Kidney (tissue), 13 donors: ENCODE measurements at regions not wholly inside any gene's neighbourhood (a gene's known extent, or its start where the extent isn't known, plus 50 kb on each side); places are given as distances from the start of the nearest gene placed in this dataset.

Experiments
- DNase-seq, 5 donors: peaks; one replicate each; pipeline ENCODE4 v3.0.0-alpha.2; 2013 to 2020
- FAIRE-seq: peaks from 2 replicates; lab custom pipeline; 2012; peaks lifted over from hg19 to GRCh38; lab: Jason Lieb, UNC
- H3K27ac ChIP-seq, 2 donors: one replicate each; pipeline ENCODE4 v1.7.0; 2013; ENCODE audit warnings: low read depth in 2 of 2, low read length in 2 of 2, inconsistent platforms in 1 of 2
- H3K27me3 ChIP-seq: one replicate; pipeline ENCODE4 v1.7.1; 2013; ENCODE audit warnings: low read length, inconsistent platforms; ENCODE audit not compliant: control insufficient read depth, insufficient read depth
- H3K36me3 ChIP-seq, 3 donors: one replicate each; pipeline versions ENCODE4 v1.7.0 to v1.7.1; 2013; ENCODE audit warnings: low read length in 3 of 3, control low read depth in 1 of 3, inconsistent platforms in 1 of 3; ENCODE audit not compliant: insufficient read depth in 3 of 3, control insufficient read depth in 2 of 3
- H3K4me1 ChIP-seq, 3 donors: one replicate each; pipeline versions ENCODE4 v1.7.0 to v1.7.1; 2013; ENCODE audit warnings: low read length in 3 of 3, inconsistent platforms in 1 of 3, low read depth in 1 of 3; ENCODE audit not compliant: control insufficient read depth in 2 of 3, insufficient read depth in 2 of 3
- H3K4me3 ChIP-seq, 3 donors: one replicate each; pipeline versions ENCODE4 v1.7.0 to v1.8.1; 2013; ENCODE audit warnings: low read length in 3 of 3, control low read depth in 1 of 3, inconsistent platforms in 1 of 3
- H3K9ac ChIP-seq, 3 donors: one replicate each; pipeline versions ENCODE4 v1.7.0 to v1.7.1; 2013; ENCODE audit warnings: low read length in 3 of 3, control low read depth in 1 of 3, inconsistent platforms in 1 of 3
- H3K9me3 ChIP-seq, 3 donors: one replicate each; pipeline versions ENCODE4 v1.7.0 to v1.7.1; 2013; ENCODE audit warnings: low read length in 3 of 3, control low read depth in 1 of 3, inconsistent platforms in 1 of 3; ENCODE audit not compliant: control insufficient read depth in 2 of 3, insufficient read depth in 1 of 3
- intact Hi-C: fragments of 100-400 bp; cut with DNase I; formaldehyde crosslinking; loops from one replicate; pipeline ENCODE4 v1.11.1; 2022
- TF ChIP-seq, protein P1 (sequence below): IDR thresholded peaks from 3 replicates; pipeline ENCODE4 v1.5.1; 2012; ENCODE audit warnings: mild to moderate bottlenecking, moderate library complexity, borderline replicate concordance; ENCODE audit not compliant: insufficient read depth; ENCODE audit errors: extremely low read depth
- donor health status: control.
- donor health status: control.
- donor health status: control.
- donor health status: control.
- donor health status: control.
- donor health status: DM: yes; HTN: yes; CAD: no.
- donor health status: Normal renal cell carcinoma (clear cell type).

DNA sequence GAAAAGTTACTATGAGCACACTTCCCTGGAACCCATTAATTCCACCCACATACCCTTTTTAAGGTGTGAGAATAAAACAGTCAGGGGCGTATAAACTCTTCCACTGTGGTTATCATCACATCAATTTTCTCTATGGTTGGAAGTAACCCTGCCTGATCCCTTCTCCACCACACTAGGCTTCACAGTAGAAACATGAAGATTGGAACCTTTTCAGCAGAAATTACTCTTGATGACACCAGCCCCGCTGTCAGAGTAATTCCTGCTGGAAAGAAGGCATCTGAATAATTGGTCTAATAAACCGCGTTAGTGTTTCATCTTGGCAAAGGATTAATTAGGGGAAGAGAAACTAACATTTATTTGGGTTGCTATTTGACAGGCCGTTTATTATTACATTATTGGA, 278.4 kb downstream of the MFSD1 start:
- peaks cover 0 to 3% (median 0%) of the 10 kb centered on the region in 3 donors for H3K9me3 ChIP-seq
- H3K36me3 ChIP-seq, result no peaks in the 10 kb centered on the region
- intact Hi-C loops, result no loop called here
- no peak overlapping the region for H3K27ac ChIP-seq
- no peak overlapping the region for H3K9ac ChIP-seq
- no peak for DNase-seq
- TF ChIP-seq, protein P1, sequence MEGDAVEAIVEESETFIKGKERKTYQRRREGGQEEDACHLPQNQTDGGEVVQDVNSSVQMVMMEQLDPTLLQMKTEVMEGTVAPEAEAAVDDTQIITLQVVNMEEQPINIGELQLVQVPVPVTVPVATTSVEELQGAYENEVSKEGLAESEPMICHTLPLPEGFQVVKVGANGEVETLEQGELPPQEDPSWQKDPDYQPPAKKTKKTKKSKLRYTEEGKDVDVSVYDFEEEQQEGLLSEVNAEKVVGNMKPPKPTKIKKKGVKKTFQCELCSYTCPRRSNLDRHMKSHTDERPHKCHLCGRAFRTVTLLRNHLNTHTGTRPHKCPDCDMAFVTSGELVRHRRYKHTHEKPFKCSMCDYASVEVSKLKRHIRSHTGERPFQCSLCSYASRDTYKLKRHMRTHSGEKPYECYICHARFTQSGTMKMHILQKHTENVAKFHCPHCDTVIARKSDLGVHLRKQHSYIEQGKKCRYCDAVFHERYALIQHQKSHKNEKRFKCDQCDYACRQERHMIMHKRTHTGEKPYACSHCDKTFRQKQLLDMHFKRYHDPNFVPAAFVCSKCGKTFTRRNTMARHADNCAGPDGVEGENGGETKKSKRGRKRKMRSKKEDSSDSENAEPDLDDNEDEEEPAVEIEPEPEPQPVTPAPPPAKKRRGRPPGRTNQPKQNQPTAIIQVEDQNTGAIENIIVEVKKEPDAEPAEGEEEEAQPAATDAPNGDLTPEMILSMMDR, result no peak
- no peaks in the 10 kb centered on the region for H3K27me3 ChIP-seq
- FAIRE-seq, result no peak
- H3K4me1 ChIP-seq, result no peaks in the 10 kb centered on the region
- H3K4me3 ChIP-seq, result no peak overlapping the region

DNA sequence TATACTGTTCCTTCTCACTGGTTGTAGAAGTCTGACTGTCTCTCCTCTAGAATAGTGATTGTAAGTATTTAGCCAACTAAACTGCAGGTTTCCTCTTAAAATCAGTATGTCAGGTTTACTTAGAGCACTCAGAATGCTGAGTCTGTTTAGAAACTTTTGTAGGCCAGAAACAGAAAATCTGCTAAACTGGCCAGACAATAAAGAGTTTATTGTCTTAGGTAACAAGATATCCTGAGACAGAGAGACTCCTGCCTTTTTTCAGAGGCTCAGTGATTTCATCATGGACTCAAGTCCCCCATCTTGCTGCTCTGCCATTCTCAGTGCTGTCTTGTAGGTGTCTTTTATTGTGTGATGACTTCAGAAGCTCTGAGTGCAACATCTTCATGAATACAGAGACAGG, 279.0 kb downstream of the MFSD1 start:
- no peaks in the 10 kb centered on the region for H3K4me1 ChIP-seq
- no peaks in the 10 kb centered on the region for H3K36me3 ChIP-seq
- H3K9ac ChIP-seq, result no peak overlapping the region
- TF ChIP-seq, protein P1, result no peak
- no peak for FAIRE-seq
- intact Hi-C loops, result no loop called here
- H3K4me3 ChIP-seq, result no peak overlapping the region
- no peak for DNase-seq
- no peaks in the 10 kb centered on the region for H3K27me3 ChIP-seq
- no peak overlapping the region for H3K27ac ChIP-seq
- peaks cover 0 to 3% (median 0%) of the 10 kb centered on the region in 3 donors for H3K9me3 ChIP-seq

DNA sequence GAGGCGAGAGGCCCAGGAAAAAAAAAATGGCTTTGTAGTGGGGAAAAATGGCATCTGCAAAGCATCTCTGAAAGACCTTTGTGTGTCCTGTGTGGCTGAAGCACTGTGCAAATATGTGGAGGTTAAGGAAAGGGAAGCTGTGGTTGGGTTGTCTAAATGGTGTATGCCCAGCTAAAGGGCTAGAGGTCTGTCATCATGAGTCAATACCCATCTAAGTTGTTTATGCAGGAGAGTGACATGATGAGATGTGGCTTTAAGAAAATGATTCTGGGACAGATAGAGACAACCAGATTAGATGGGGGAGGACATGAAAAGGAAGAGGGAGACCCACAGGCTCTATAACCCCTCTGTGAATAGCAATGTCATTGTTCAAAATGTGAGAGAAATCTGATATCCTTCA, 280.7 kb downstream of the MFSD1 start:
- Histone ChIP-seq H3K36me3 (no peaks in the 10 kb centered on the region), H3K9me3 (peaks cover 0 to 3% (median 0%) of the 10 kb centered on the region in 3 donors), H3K4me1 (no peaks in the 10 kb centered on the region), H3K4me3 (no peak overlapping the region), H3K27me3 (no peaks in the 10 kb centered on the region), H3K9ac (no peak overlapping the region), H3K27ac (no peak overlapping the region)
- DNase-seq (no peak), FAIRE-seq (no peak)
- TF ChIP-seq, protein P1, result no peak
- intact Hi-C loops, result no loop called here

DNA sequence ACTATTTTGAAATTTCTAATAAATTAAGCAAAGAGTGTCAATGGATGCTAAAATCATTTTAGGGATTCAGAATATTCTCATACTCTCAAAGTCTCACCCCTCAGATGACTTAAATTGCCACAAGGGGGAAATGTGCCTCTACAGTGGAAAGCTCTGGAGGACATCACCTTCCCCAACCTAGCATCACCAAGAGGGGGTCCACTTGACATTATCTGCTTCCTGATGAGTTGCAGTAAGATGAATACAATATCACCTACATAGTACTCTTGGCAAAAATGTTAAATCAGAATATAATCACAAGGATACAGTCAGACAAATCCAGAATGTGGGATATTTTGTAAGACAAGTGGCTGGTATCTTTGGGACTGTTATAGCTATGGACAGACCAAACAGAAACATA, 290.1 kb downstream of the MFSD1 start:
- Histone ChIP-seq H3K36me3 (no peaks in the 10 kb centered on the region), H3K4me3 (no peak overlapping the region), H3K27me3 (no peaks in the 10 kb centered on the region), H3K4me1 (no peaks in the 10 kb centered on the region), H3K27ac (no peak overlapping the region), H3K9ac (no peak overlapping the region), H3K9me3 (no peaks in the 10 kb centered on the region)
- no peak for FAIRE-seq
- intact Hi-C loops, result no loop called here
- no peak for DNase-seq
- TF ChIP-seq, protein P1, result no peak
